H9 (cell line): ENCODE measurements at regions not wholly inside any gene's neighbourhood (a gene's known extent, or its start where the extent isn't known, plus 50 kb on each side); places are given as distances from the start of the nearest gene placed in this dataset.

ENCODE experiments used
- DNase-seq: peaks from one replicate; pipeline ENCODE4 v3.0.0-alpha.2; 2017
- H2AFZ ChIP-seq: one replicate; pipeline ENCODE4 v1.6.1; 2013; ENCODE audit warnings: mild to moderate bottlenecking, low read length, control low read depth, moderate library complexity
- H2AK5ac ChIP-seq: 2 replicates; pipeline ENCODE4 v1.6.1; 2013; ENCODE audit warnings: low read length, control low read depth, mixed read lengths; ENCODE audit not compliant: insufficient read length
- H2BK120ac ChIP-seq: one replicate; pipeline ENCODE4 v1.6.1; 2013; ENCODE audit warnings: low read depth, mild to moderate bottlenecking, low read length, control low read depth, inconsistent platforms; ENCODE audit not compliant: poor library complexity, severe bottlenecking
- H2BK12ac ChIP-seq: 2 replicates; pipeline ENCODE4 v1.6.1; 2013; ENCODE audit warnings: low read length, control low read depth, mixed read lengths, low read depth; ENCODE audit not compliant: insufficient read length
- H2BK15ac ChIP-seq: 2 replicates; pipeline ENCODE4 v1.6.1; 2013; ENCODE audit warnings: low read depth, low read length, control low read depth
- H2BK20ac ChIP-seq: one replicate; pipeline ENCODE4 v1.6.1; 2013; ENCODE audit warnings: low read depth, mild to moderate bottlenecking, low read length, control low read depth, inconsistent platforms; ENCODE audit not compliant: poor library complexity, severe bottlenecking
- H2BK5ac ChIP-seq: 2 replicates; pipeline ENCODE4 v1.6.1; 2013; ENCODE audit warnings: low read length, control low read depth, mixed read lengths; ENCODE audit not compliant: insufficient read length
- H3K14ac ChIP-seq: 2 replicates; pipeline ENCODE4 v1.6.1; 2013; ENCODE audit warnings: low read length, control low read depth; ENCODE audit not compliant: insufficient read depth
- H3K18ac ChIP-seq: 2 replicates; pipeline ENCODE4 v1.6.1; 2013; ENCODE audit warnings: low read depth, mild to moderate bottlenecking, mixed read lengths, low read length, control low read depth; ENCODE audit not compliant: insufficient read length
- H3K23ac ChIP-seq: 2 replicates; pipeline ENCODE4 v1.6.1; 2013; ENCODE audit warnings: low read length, control low read depth, mixed read lengths, low read depth; ENCODE audit not compliant: insufficient read length
- H3K23me2 ChIP-seq: 2 replicates; pipeline ENCODE4 v1.6.1; 2013; ENCODE audit warnings: low read depth, mild to moderate bottlenecking, mixed read lengths, low read length, control low read depth; ENCODE audit not compliant: insufficient read length, poor library complexity, severe bottlenecking
- H3K27ac ChIP-seq: 2 replicates; pipeline ENCODE4 v1.5.1; 2013; ENCODE audit warnings: low read length, control low read depth, mixed read lengths, low read depth; ENCODE audit not compliant: insufficient read length
- H3K27me3 ChIP-seq: 2 replicates; pipeline ENCODE4 v1.6.1; 2013; ENCODE audit warnings: low read length, control low read depth, inconsistent platforms; ENCODE audit not compliant: insufficient read depth
- H3K4ac ChIP-seq: 2 replicates; pipeline ENCODE4 v1.6.1; 2013; ENCODE audit warnings: low read depth, mild to moderate bottlenecking, control low read depth, inconsistent platforms, low read length, moderate library complexity
- H3K4me1 ChIP-seq: 2 replicates; pipeline ENCODE4 v1.6.1; 2013; ENCODE audit warnings: low read length, control low read depth, inconsistent platforms; ENCODE audit not compliant: insufficient read depth
- H3K4me2 ChIP-seq: 2 replicates; pipeline ENCODE4 v1.6.1; 2013; ENCODE audit warnings: low read length, control low read depth, mixed read lengths; ENCODE audit not compliant: insufficient read length, insufficient read depth
- H3K56ac ChIP-seq: 2 replicates; pipeline ENCODE4 v1.6.1; 2013; ENCODE audit warnings: low read depth, mild to moderate bottlenecking, mixed read lengths, low read length, control low read depth; ENCODE audit not compliant: insufficient read length
- H3K79me1 ChIP-seq: 2 replicates; pipeline ENCODE4 v1.6.1; 2013; ENCODE audit warnings: low read depth, mild to moderate bottlenecking, moderate library complexity, low read length, control low read depth, inconsistent platforms; ENCODE audit not compliant: insufficient read depth, poor library complexity, severe bottlenecking
- H3K79me2 ChIP-seq: 2 replicates; pipeline ENCODE4 v1.6.1; 2013; ENCODE audit warnings: low read length, control low read depth, inconsistent platforms; ENCODE audit not compliant: insufficient read depth
- H3K9ac ChIP-seq: 2 replicates; pipeline ENCODE4 v1.6.1; 2013; ENCODE audit warnings: low read length, control low read depth, mixed read lengths; ENCODE audit not compliant: insufficient read length; ENCODE audit errors: extremely low read depth
- H3K9me3 ChIP-seq: one replicate; pipeline ENCODE4 v1.6.1; 2013; ENCODE audit warnings: low read depth, low read length, inconsistent platforms; ENCODE audit not compliant: control insufficient read depth
- H3T11ph ChIP-seq: one replicate; pipeline ENCODE4 v1.6.1; 2013; ENCODE audit warnings: mild to moderate bottlenecking, low read length, control low read depth, inconsistent platforms
- H4K20me1 ChIP-seq: one replicate; pipeline ENCODE4 v1.6.1; 2013; ENCODE audit not compliant: control insufficient read depth, insufficient read length, insufficient read depth
- H4K5ac ChIP-seq: 2 replicates; pipeline ENCODE4 v1.6.1; 2013; ENCODE audit warnings: low read depth, mild to moderate bottlenecking, mixed read lengths, low read length, control low read depth; ENCODE audit not compliant: insufficient read length
- H4K8ac ChIP-seq: replicated peaks from 2 replicates; pipeline ENCODE4 v1.6.1; 2013; ENCODE audit warnings: low read length, control low read depth, mixed read lengths, low read depth; ENCODE audit not compliant: insufficient read length
- H4K91ac ChIP-seq: 2 replicates; pipeline ENCODE4 v1.6.1; 2013; ENCODE audit warnings: low read depth, mild to moderate bottlenecking, moderate library complexity, mixed read lengths, low read length, control low read depth; ENCODE audit not compliant: insufficient read length
- H3K27ac Mint-ChIP-seq, 3 experiments: 2 replicates in 2 of 3; 3 replicates in 1 of 3; pipeline ENCODE4 v1.8.0; 2020 to 2021; ENCODE audit warnings: mixed read lengths in 3 of 3, mild to moderate bottlenecking in 1 of 3, moderate library complexity in 1 of 3
- H3K27me3 Mint-ChIP-seq: 2 replicates; pipeline ENCODE4 v1.8.0; 2021; ENCODE audit warnings: low read depth, mild to moderate bottlenecking, moderate library complexity, mixed read lengths
- H3K36me3 Mint-ChIP-seq, 3 experiments: 2 replicates in 2 of 3; 3 replicates in 1 of 3; pipeline ENCODE4 v1.8.0; 2020 to 2021; ENCODE audit warnings: low read depth in 3 of 3, mixed read lengths in 3 of 3; ENCODE audit not compliant: insufficient read depth in 1 of 3
- H3K4me1 Mint-ChIP-seq, 2 experiments: 2 replicates each; pipeline ENCODE4 v1.8.0; 2020; ENCODE audit warnings: mixed read lengths in 2 of 2
- H3K4me3 Mint-ChIP-seq, 2 experiments: 2 replicates in 1 of 2; 3 replicates in 1 of 2; pipeline ENCODE4 v1.8.0; 2020 to 2021; ENCODE audit warnings: mild to moderate bottlenecking in 2 of 2, mixed read lengths in 2 of 2, moderate library complexity in 1 of 2
- H3K9me3 Mint-ChIP-seq, 2 experiments: 2 replicates in 1 of 2; 3 replicates in 1 of 2; pipeline ENCODE4 v1.8.0; 2020; ENCODE audit warnings: mild to moderate bottlenecking in 2 of 2, mixed read lengths in 2 of 2, moderate library complexity in 1 of 2
- CTCF ChIP-seq: fragments of 200-600 bp; sonication (generic); conservative IDR thresholded peaks from 3 replicates; pipeline ENCODE4 v1.8.0; 2021; ENCODE audit warnings: antibody characterized with exemption, mild to moderate bottlenecking
- WGBS: extraction: QIAGEN DNeasy Blood & Tissue Kit; methylation state at CpG from one replicate; pipeline ENCODE4 v1.1.7; 2013; ENCODE audit warnings: missing lambda C conversion rate, low lambda C conversion rate, mixed read lengths; ENCODE audit not compliant: insufficient read length; ENCODE audit errors: extremely low coverage; 5-methylcytosine and 5-hydroxymethylcytosine counted together

- Mint-ChIP-seq H3K27ac (no peak overlapping the region), H3K4me1 (peaks cover 11 to 24% of the 10 kb centered on the region in 2 experiments), H3K36me3 (no peaks in the 10 kb centered on the region; a peak in 1 of 7 replicates), H3K9me3 (no peaks in the 10 kb centered on the region), H3K27me3 (no peaks in the 10 kb centered on the region; the same call in 1 of the 2 replicates), H3K4me3 (no peak overlapping the region; a peak in 1 of 5 replicates)
- H2BK20ac ChIP-seq, result no peak overlapping the region
- TF ChIP-seq CTCF, result no peak
- no CpG with 5 or more reads among the region's 23 CpGs for WGBS
- no peaks in the 10 kb centered on the region for H3K23me2 ChIP-seq
- H3K18ac ChIP-seq, result no peak overlapping the region
- H3T11ph ChIP-seq, result no peak overlapping the region
- H2AFZ ChIP-seq, result no peak overlapping the region
- H3K4ac ChIP-seq, result no peak overlapping the region
- no peak overlapping the region for H2BK15ac ChIP-seq
- H3K27ac ChIP-seq, result no peak overlapping the region
- H2BK5ac ChIP-seq, result no peak overlapping the region
- H2BK120ac ChIP-seq, result no peak overlapping the region
- no peak overlapping the region for H3K9ac ChIP-seq
- no peak overlapping the region for H3K23ac ChIP-seq
- H4K91ac ChIP-seq, result no peak overlapping the region
- DNase-seq, result no peak
- H3K79me2 ChIP-seq, result no peaks in the 10 kb centered on the region
- H2AK5ac ChIP-seq, result no peak overlapping the region
- no peaks in the 10 kb centered on the region for H3K27me3 ChIP-seq
- no peaks in the 10 kb centered on the region for H3K79me1 ChIP-seq
- no peaks in the 10 kb centered on the region for H4K20me1 ChIP-seq
- no peaks in the 10 kb centered on the region for H3K9me3 ChIP-seq
- no peak overlapping the region for H2BK12ac ChIP-seq
- no peak overlapping the region for H3K56ac ChIP-seq
- no peak overlapping the region for H3K4me2 ChIP-seq
- no peak overlapping the region for H3K14ac ChIP-seq
- H3K4me1 ChIP-seq, result no peaks in the 10 kb centered on the region
- no peak overlapping the region for H4K8ac ChIP-seq
- H4K5ac ChIP-seq, result no peak overlapping the region
Observed at GRCh38 chr2:9112079-9112721, 94.4 kb upstream of the ASAP2 start.
